Naive thymus-derived CD4-positive, alpha-beta T cell (primary cell): ENCODE measurements at regions not wholly inside any gene's neighbourhood (a gene's known extent, or its start where the extent isn't known, plus 50 kb on each side); places are given as distances from the start of the nearest gene placed in this dataset.

Experiments
- ATAC-seq: fragments of 150-1000 bp; cut with Tn5 transposase; 2 replicates; pipeline ENCODE4 v1.10.0; 2021; ENCODE audit warnings: mild to moderate bottlenecking, moderate library complexity
- CTCF ChIA-PET: fragments of 350-600 bp; sonication (Branson Sonifier 250); formaldehyde crosslinking; loops from one replicate; lab custom pipeline; 2021; ENCODE audit warnings: antibody characterized with exemption; lab: Charles Lee
- POLR2A ChIA-PET: fragments of 350-600 bp; sonication (Branson Sonifier 250); formaldehyde crosslinking; loops from one replicate; lab custom pipeline; 2021; ENCODE audit warnings: antibody characterized with exemption, inconsistent platforms; lab: Charles Lee
- DNase-seq, 9 donors: peaks; one replicate each; pipeline versions ENCODE4 v3.0.0 to v3.0.0-alpha.2; 2020 to 2022; ENCODE audit warnings: mixed read lengths in 1 of 9
- H3K27ac ChIP-seq: one replicate; pipeline ENCODE4 v1.7.0; 2013; ENCODE audit warnings: mild to moderate bottlenecking, low read depth, low read length, moderate library complexity
- H3K27me3 ChIP-seq, 2 donors: one replicate each; pipeline ENCODE4 v1.7.0; 2013; ENCODE audit warnings: low read length in 2 of 2, mild to moderate bottlenecking in 2 of 2, moderate library complexity in 2 of 2; ENCODE audit not compliant: control insufficient read depth in 2 of 2, insufficient read depth in 2 of 2
- H3K36me3 ChIP-seq, 3 experiments: 1 replicate in 2 of 3; 2 replicates in 1 of 3; pipeline ENCODE4 v1.7.0; 2013; ENCODE audit warnings: low read length in 3 of 3, mild to moderate bottlenecking in 3 of 3, moderate library complexity in 1 of 3; ENCODE audit not compliant: insufficient read depth in 3 of 3, control insufficient read depth in 2 of 3
- H3K4me1 ChIP-seq, 2 donors: one replicate each; pipeline ENCODE4 v1.7.0; 2013; ENCODE audit warnings: low read length in 2 of 2, mild to moderate bottlenecking in 2 of 2, moderate library complexity in 1 of 2; ENCODE audit not compliant: control insufficient read depth in 2 of 2, insufficient read depth in 2 of 2
- H3K4me3 ChIP-seq: 2 replicates; pipeline ENCODE4 v1.7.0; 2013; ENCODE audit warnings: mild to moderate bottlenecking, low read length
- H3K9me3 ChIP-seq, 3 experiments: 1 replicate in 2 of 3; 2 replicates in 1 of 3; pipeline ENCODE4 v1.7.0; 2013; ENCODE audit warnings: low read length in 3 of 3; ENCODE audit not compliant: control insufficient read depth in 2 of 3
- H3K27ac Mint-ChIP-seq, 9 donors: one replicate each; pipeline ENCODE4 v1.8.0; 2020 to 2022; ENCODE audit warnings: mixed read lengths in 9 of 9, mild to moderate bottlenecking in 8 of 9, moderate library complexity in 5 of 9, inconsistent platforms in 2 of 9
- H3K27me3 Mint-ChIP-seq, 5 donors: one replicate each; pipeline ENCODE4 v1.8.0; 2021 to 2022; ENCODE audit warnings: mixed read lengths in 5 of 5, mild to moderate bottlenecking in 1 of 5
- H3K36me3 Mint-ChIP-seq, 5 donors: one replicate each; pipeline ENCODE4 v1.8.0; 2020 to 2022; ENCODE audit warnings: mixed read lengths in 5 of 5, mild to moderate bottlenecking in 3 of 5, inconsistent platforms in 1 of 5
- H3K4me1 Mint-ChIP-seq, 7 donors: one replicate each; pipeline ENCODE4 v1.8.0; 2020 to 2022; ENCODE audit warnings: mixed read lengths in 7 of 7, mild to moderate bottlenecking in 3 of 7, inconsistent platforms in 1 of 7
- H3K4me3 Mint-ChIP-seq, 10 donors: one replicate each; pipeline ENCODE4 v1.8.0; 2020 to 2022; ENCODE audit warnings: mild to moderate bottlenecking in 10 of 10, mixed read lengths in 10 of 10, moderate library complexity in 6 of 10, inconsistent platforms in 2 of 10
- H3K9me3 Mint-ChIP-seq, 11 donors: one replicate each; pipeline ENCODE4 v1.8.0; 2020 to 2022; ENCODE audit warnings: mixed read lengths in 11 of 11, mild to moderate bottlenecking in 4 of 11, inconsistent platforms in 1 of 11, moderate library complexity in 1 of 11
- intact Hi-C, 2 donors: fragments of 100-400 bp; cut with micrococcal nuclease; formaldehyde crosslinking; loops; one replicate each; pipeline ENCODE4 v1.15.1; 2023

GRCh38 chr1:102365071-102365470 lies 368.3 kb upstream of the OLFM3 start:
- POLR2A ChIA-PET: no interaction called here
- H3K27me3 Mint-ChIP-seq: no peaks in the 10 kb centered on the region
- H3K4me1 ChIP-seq: no peaks in the 10 kb centered on the region
- no peak for DNase-seq
- no peaks in the 10 kb centered on the region for H3K4me1 Mint-ChIP-seq
- peaks cover 0 to 16% (median 0%) of the 10 kb centered on the region in 11 donors for H3K9me3 Mint-ChIP-seq
- CTCF ChIA-PET: no interaction called here
- no peak overlapping the region for H3K4me3 ChIP-seq
- H3K27ac ChIP-seq: no peak overlapping the region
- H3K36me3 Mint-ChIP-seq: no peaks in the 10 kb centered on the region
- no peak overlapping the region for H3K4me3 Mint-ChIP-seq
- no peaks in the 10 kb centered on the region for H3K27me3 ChIP-seq
- ATAC-seq: no peak
- no peaks in the 10 kb centered on the region for H3K9me3 ChIP-seq
- H3K27ac Mint-ChIP-seq: no peak overlapping the region
- intact Hi-C loops: no loop called here
- no peaks in the 10 kb centered on the region for H3K36me3 ChIP-seq

GRCh38 chr1:102336602-102337001 lies 339.9 kb upstream of the OLFM3 start:
- Histone ChIP-seq H3K4me1 (no peaks in the 10 kb centered on the region), H3K4me3 (no peak overlapping the region), H3K9me3 (no peaks in the 10 kb centered on the region), H3K36me3 (no peaks in the 10 kb centered on the region), H3K27ac (no peak overlapping the region), H3K27me3 (no peaks in the 10 kb centered on the region)
- H3K4me1 Mint-ChIP-seq: no peaks in the 10 kb centered on the region
- no peak for ATAC-seq
- H3K27me3 Mint-ChIP-seq: no peaks in the 10 kb centered on the region
- no peak overlapping the region for H3K27ac Mint-ChIP-seq
- intact Hi-C loops: loop anchor here in 1 of 2 donors (1.0 kb wide), 1 partner anchor 9 kb away; no protein-coding TSS in a partner anchor
- H3K4me3 Mint-ChIP-seq: no peak overlapping the region
- H3K9me3 Mint-ChIP-seq: peaks cover 0 to 6% (median 0%) of the 10 kb centered on the region in 11 donors
- no peak for DNase-seq
- POLR2A ChIA-PET: no interaction called here
- CTCF ChIA-PET: no interaction called here
- no peaks in the 10 kb centered on the region for H3K36me3 Mint-ChIP-seq

- Mint-ChIP-seq H3K36me3 (no peaks in the 10 kb centered on the region), H3K27ac (no peak overlapping the region), H3K4me1 (no peaks in the 10 kb centered on the region), H3K4me3 (no peak overlapping the region), H3K27me3 (no peaks in the 10 kb centered on the region), H3K9me3 (peaks cover 0 to 7% (median 0%) of the 10 kb centered on the region in 11 donors)
- CTCF ChIA-PET: no interaction called here
- no peaks in the 10 kb centered on the region for H3K27me3 ChIP-seq
- no peak overlapping the region for H3K4me3 ChIP-seq
- no peak for DNase-seq
- intact Hi-C loops: no loop called here
- H3K4me1 ChIP-seq: no peaks in the 10 kb centered on the region
- H3K9me3 ChIP-seq: no peaks in the 10 kb centered on the region
- no peak overlapping the region for H3K27ac ChIP-seq
- ATAC-seq: no peak
- POLR2A ChIA-PET: no interaction called here
- H3K36me3 ChIP-seq: no peaks in the 10 kb centered on the region
These were observed 321.5 kb upstream of the OLFM3 start for GRCh38 chr1:102318104-102318806.

- Histone ChIP-seq H3K9me3 (no peaks in the 10 kb centered on the region), H3K4me3 (no peak overlapping the region), H3K27ac (no peak overlapping the region), H3K4me1 (no peaks in the 10 kb centered on the region), H3K27me3 (no peaks in the 10 kb centered on the region), H3K36me3 (no peaks in the 10 kb centered on the region)
- no peak overlapping the region for H3K4me3 Mint-ChIP-seq
- ChIA-PET POLR2A (no interaction called here), CTCF (no interaction called here)
- H3K36me3 Mint-ChIP-seq: no peaks in the 10 kb centered on the region
- no peaks in the 10 kb centered on the region for H3K27me3 Mint-ChIP-seq
- intact Hi-C loops: no loop called here
- ATAC-seq: no peak
- H3K4me1 Mint-ChIP-seq: no peaks in the 10 kb centered on the region
- H3K9me3 Mint-ChIP-seq: peaks cover 0 to 12% (median 0%) of the 10 kb centered on the region in 11 donors
- H3K27ac Mint-ChIP-seq: no peak overlapping the region
- DNase-seq: no peak
These were observed 318.4 kb upstream of the OLFM3 start for GRCh38 chr1:102315096-102315495.

DNA sequence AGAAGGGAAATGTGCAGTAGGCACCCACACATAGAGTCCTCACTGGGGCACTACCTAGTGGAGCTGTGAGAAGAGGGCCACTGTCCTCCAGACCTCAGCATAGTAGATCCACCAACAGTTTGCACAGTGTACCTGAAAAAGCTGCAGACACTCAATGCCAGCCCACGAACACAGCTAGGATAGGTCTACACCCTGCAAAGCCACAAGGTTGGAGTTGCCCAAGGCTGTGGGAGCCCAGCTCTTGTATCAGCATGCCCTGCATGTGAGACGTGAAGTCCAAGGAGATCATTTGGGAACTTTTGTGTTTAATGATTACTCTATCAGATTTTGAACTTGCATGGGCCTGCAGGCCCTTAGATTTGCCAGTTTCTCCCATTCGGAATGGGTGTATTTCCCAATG lies 299.4 kb upstream of the OLFM3 start:
- Histone ChIP-seq H3K4me3 (no peak overlapping the region), H3K4me1 (no peaks in the 10 kb centered on the region), H3K27ac (no peak overlapping the region), H3K9me3 (no peaks in the 10 kb centered on the region), H3K27me3 (no peaks in the 10 kb centered on the region), H3K36me3 (no peaks in the 10 kb centered on the region)
- ChIA-PET CTCF (no interaction called here), POLR2A (no interaction called here)
- peaks cover 0 to 30% (median 8%) of the 10 kb centered on the region in 11 donors for H3K9me3 Mint-ChIP-seq
- H3K4me1 Mint-ChIP-seq: no peaks in the 10 kb centered on the region
- intact Hi-C loops: no loop called here
- H3K27me3 Mint-ChIP-seq: no peaks in the 10 kb centered on the region
- no peak overlapping the region for H3K4me3 Mint-ChIP-seq
- DNase-seq (no peak), ATAC-seq (no peak)
- peaks cover 0 to 1% (median 0%) of the 10 kb centered on the region in 5 donors for H3K36me3 Mint-ChIP-seq
- H3K27ac Mint-ChIP-seq: no peak overlapping the region

DNA sequence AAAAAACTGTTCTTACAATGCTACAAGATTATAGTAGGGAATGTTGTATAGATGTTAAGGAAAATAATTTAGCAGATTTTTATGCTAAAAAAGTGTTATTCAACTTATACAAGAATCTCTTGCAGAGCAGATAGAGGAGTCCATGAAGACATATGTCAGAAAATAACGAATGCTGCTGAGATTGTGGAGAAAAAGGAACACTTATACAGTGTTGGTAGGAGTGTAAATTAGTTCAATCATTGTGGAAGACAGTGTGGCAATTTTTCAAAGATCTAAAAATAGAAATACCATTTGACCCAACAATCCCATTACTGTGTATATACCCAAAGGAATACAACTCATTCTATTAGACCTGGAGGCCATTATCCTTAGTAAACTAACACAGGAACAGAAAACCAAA lies 286.2 kb upstream of the OLFM3 start:
- Mint-ChIP-seq H3K4me1 (no peaks in the 10 kb centered on the region), H3K4me3 (no peak overlapping the region), H3K27ac (no peak overlapping the region), H3K36me3 (no peaks in the 10 kb centered on the region), H3K9me3 (peaks cover 0 to 39% (median 15%) of the 10 kb centered on the region in 11 donors), H3K27me3 (no peaks in the 10 kb centered on the region)
- ATAC-seq (no peak), DNase-seq (no peak)
- H3K4me3 ChIP-seq: no peak overlapping the region
- H3K36me3 ChIP-seq: no peaks in the 10 kb centered on the region
- intact Hi-C loops: no loop called here
- no peak overlapping the region for H3K27ac ChIP-seq
- no peaks in the 10 kb centered on the region for H3K27me3 ChIP-seq
- POLR2A ChIA-PET: no interaction called here
- no peaks in the 10 kb centered on the region for H3K9me3 ChIP-seq
- CTCF ChIA-PET: no interaction called here
- no peaks in the 10 kb centered on the region for H3K4me1 ChIP-seq

GRCh38 chr1:102262994-102263393 lies 266.3 kb upstream of the OLFM3 start:
- H3K4me3 Mint-ChIP-seq: no peak overlapping the region
- Histone ChIP-seq H3K9me3 (no peaks in the 10 kb centered on the region), H3K4me1 (no peaks in the 10 kb centered on the region), H3K27me3 (no peaks in the 10 kb centered on the region), H3K27ac (no peak overlapping the region), H3K36me3 (no peaks in the 10 kb centered on the region), H3K4me3 (no peak overlapping the region)
- intact Hi-C loops: no loop called here
- H3K9me3 Mint-ChIP-seq: peaks cover 0 to 6% (median 2%) of the 10 kb centered on the region in 11 donors
- no peak for ATAC-seq
- no peaks in the 10 kb centered on the region for H3K27me3 Mint-ChIP-seq
- ChIA-PET POLR2A (no interaction called here), CTCF (no interaction called here)
- H3K27ac Mint-ChIP-seq: no peak overlapping the region
- DNase-seq: no peak
- no peaks in the 10 kb centered on the region for H3K4me1 Mint-ChIP-seq
- H3K36me3 Mint-ChIP-seq: no peaks in the 10 kb centered on the region
